BE2C (cell line): ENCODE measurements at regions not wholly inside any gene's neighbourhood (a gene's known extent, or its start where the extent isn't known, plus 50 kb on each side); places are given as distances from the start of the nearest gene placed in this dataset.

ENCODE experiments used
- DNase-seq: peaks from one replicate; pipeline ENCODE4 v3.0.0-alpha.2; 2020
- H3K27me3 ChIP-seq: fragments of 250-450 bp; sonication (Bioruptor Pico); 2 replicates; pipeline ENCODE4 v1.5.1; 2020; ENCODE audit warnings: mild to moderate bottlenecking
- H3K36me3 ChIP-seq: fragments of 250-450 bp; sonication (Bioruptor Pico); 2 replicates; pipeline ENCODE4 v1.5.1; 2020; ENCODE audit warnings: mild to moderate bottlenecking
- H3K4me1 ChIP-seq: fragments of 250-450 bp; sonication (Bioruptor Pico); 2 replicates; pipeline ENCODE4 v1.5.1; 2020
- H3K4me3 ChIP-seq: 2 replicates; pipeline ENCODE4 v1.5.1; 2011; ENCODE audit warnings: low read depth, low read length
- H3K9me3 ChIP-seq: fragments of 250-450 bp; sonication (Bioruptor Pico); 2 replicates; pipeline ENCODE4 v1.5.1; 2020
- CTCF ChIP-seq: IDR thresholded peaks from 2 replicates; pipeline ENCODE4 v1.5.1; 2012; ENCODE audit warnings: mild to moderate bottlenecking, low read depth, low read length

GRCh38 chr18:75132931-75133525 is 75.9 kb downstream of the PTGR3 start:
- DNase-seq: no peak
- H3K9me3 ChIP-seq: no peaks in the 10 kb centered on the region
- H3K36me3 ChIP-seq: no peaks in the 10 kb centered on the region
- no peak for TF ChIP-seq CTCF
- H3K4me3 ChIP-seq: no peak overlapping the region
- no peaks in the 10 kb centered on the region for H3K27me3 ChIP-seq
- no peaks in the 10 kb centered on the region for H3K4me1 ChIP-seq

GRCh38 chr18:75132098-75132870 is 76.7 kb downstream of the PTGR3 start:
- Histone ChIP-seq H3K4me3 (no peak overlapping the region), H3K36me3 (no peaks in the 10 kb centered on the region), H3K27me3 (no peaks in the 10 kb centered on the region), H3K4me1 (no peaks in the 10 kb centered on the region), H3K9me3 (no peaks in the 10 kb centered on the region)
- TF ChIP-seq CTCF: no peak
- DNase-seq: no peak

- DNase-seq: no peak
- Histone ChIP-seq H3K4me3 (no peak overlapping the region), H3K27me3 (no peaks in the 10 kb centered on the region), H3K36me3 (no peaks in the 10 kb centered on the region), H3K4me1 (no peaks in the 10 kb centered on the region), H3K9me3 (no peaks in the 10 kb centered on the region)
- no peak for TF ChIP-seq CTCF
Observed at GRCh38 chr18:75131381-75132000, 77.4 kb downstream of the PTGR3 start.

- H3K4me3 ChIP-seq: no peak overlapping the region
- no peak for TF ChIP-seq CTCF
- no peaks in the 10 kb centered on the region for H3K4me1 ChIP-seq
- H3K36me3 ChIP-seq: no peaks in the 10 kb centered on the region
- no peak for DNase-seq
- no peaks in the 10 kb centered on the region for H3K9me3 ChIP-seq
- no peaks in the 10 kb centered on the region for H3K27me3 ChIP-seq
Observed at GRCh38 chr18:75130591-75131328, 78.2 kb downstream of the PTGR3 start.

GRCh38 chr18:75129717-75130477 is 79.0 kb downstream of the PTGR3 start:
- H3K36me3 ChIP-seq: no peaks in the 10 kb centered on the region
- no peaks in the 10 kb centered on the region for H3K4me1 ChIP-seq
- no peak for DNase-seq
- TF ChIP-seq CTCF: no peak
- no peaks in the 10 kb centered on the region for H3K9me3 ChIP-seq
- no peaks in the 10 kb centered on the region for H3K27me3 ChIP-seq
- H3K4me3 ChIP-seq: no peak overlapping the region
